Testis (tissue), 2 donors: ENCODE measurements at regions not wholly inside any gene's neighbourhood (a gene's known extent, or its start where the extent isn't known, plus 50 kb on each side); places are given as distances from the start of the nearest gene placed in this dataset.

ENCODE experiments used
- POLR2A ChIP-seq: fragments of 450-650 bp; IDR thresholded peaks from one replicate; pipeline ENCODE4 v1.6.1; 2017; ENCODE audit warnings: antibody characterized with exemption, mild to moderate bottlenecking, moderate library complexity
- TF ChIP-seq, protein P1 (sequence below), 3 experiments: fragments of 450-650 bp in 2 of 3; fragments of 200-600 bp in 1 of 3; sonication (generic) in 1 of 3; IDR thresholded peaks; one replicate each; pipeline ENCODE4 v1.5.1; 2016 to 2019; ENCODE audit warnings: antibody characterized with exemption in 3 of 3, mild to moderate bottlenecking in 2 of 3, moderate library complexity in 1 of 3

- TF ChIP-seq, protein P1, sequence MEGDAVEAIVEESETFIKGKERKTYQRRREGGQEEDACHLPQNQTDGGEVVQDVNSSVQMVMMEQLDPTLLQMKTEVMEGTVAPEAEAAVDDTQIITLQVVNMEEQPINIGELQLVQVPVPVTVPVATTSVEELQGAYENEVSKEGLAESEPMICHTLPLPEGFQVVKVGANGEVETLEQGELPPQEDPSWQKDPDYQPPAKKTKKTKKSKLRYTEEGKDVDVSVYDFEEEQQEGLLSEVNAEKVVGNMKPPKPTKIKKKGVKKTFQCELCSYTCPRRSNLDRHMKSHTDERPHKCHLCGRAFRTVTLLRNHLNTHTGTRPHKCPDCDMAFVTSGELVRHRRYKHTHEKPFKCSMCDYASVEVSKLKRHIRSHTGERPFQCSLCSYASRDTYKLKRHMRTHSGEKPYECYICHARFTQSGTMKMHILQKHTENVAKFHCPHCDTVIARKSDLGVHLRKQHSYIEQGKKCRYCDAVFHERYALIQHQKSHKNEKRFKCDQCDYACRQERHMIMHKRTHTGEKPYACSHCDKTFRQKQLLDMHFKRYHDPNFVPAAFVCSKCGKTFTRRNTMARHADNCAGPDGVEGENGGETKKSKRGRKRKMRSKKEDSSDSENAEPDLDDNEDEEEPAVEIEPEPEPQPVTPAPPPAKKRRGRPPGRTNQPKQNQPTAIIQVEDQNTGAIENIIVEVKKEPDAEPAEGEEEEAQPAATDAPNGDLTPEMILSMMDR (IDR thresholded peaks at IDR 0.05): no peak
- TF ChIP-seq POLR2A: no peak
These were observed 368.1 kb upstream of the UBE2E2 start for GRCh38 chr3:22835041-22835440.
